ENCODE measurements at regions not wholly inside any gene's neighbourhood (a gene's known extent, or its start where the extent isn't known, plus 50 kb on each side); places are given as distances from the start of the nearest gene placed in this dataset.

DNA sequence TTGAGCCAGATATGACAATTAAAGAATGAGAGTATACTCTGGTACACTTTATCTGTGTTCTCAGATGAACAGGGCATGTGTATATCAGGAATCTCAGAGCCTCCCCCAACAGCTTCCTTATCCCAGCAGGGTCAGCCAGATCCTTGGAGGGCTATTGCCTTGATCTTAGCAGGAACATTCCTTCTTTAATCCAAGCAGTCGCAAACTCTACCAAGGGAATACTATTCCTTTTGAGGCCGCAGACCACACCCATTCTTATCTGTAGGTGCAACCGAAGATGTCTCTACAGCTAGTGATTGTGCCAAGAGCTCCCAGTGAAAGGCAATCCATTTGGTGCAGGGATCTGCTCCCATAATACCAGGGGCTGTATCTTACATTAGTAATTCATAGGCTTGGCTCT lies 118.3 kb upstream of the DOK6 start:
- no peak for ATAC-seq (ENCODE audit: poor library complexity)
- intact Hi-C loops (cut with DNase I): no loop called here
- DNase-seq: no peak

DNA sequence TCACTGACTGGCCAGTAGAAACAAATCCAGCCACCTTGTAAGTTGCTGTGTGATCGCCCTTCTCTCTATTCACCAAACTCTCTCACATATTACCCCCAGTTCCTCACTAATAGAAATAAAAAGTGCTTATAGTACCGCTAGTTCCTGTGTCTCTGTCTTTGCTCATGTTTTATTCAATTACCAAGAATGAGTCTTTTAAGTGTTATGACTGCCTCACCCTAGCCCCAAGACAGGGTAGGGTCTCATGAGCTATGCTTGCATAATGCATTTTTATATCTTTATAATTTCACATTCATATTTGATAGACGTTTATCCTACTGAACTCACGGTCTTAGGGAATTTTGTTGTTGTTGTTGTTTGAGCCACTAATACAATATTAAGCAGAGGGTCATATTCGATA lies 109.6 kb upstream of the DOK6 start:
- intact Hi-C loops (cut with DNase I): no loop called here
- ATAC-seq (ENCODE audit: poor library complexity): no peak
- no peak for DNase-seq

DNA sequence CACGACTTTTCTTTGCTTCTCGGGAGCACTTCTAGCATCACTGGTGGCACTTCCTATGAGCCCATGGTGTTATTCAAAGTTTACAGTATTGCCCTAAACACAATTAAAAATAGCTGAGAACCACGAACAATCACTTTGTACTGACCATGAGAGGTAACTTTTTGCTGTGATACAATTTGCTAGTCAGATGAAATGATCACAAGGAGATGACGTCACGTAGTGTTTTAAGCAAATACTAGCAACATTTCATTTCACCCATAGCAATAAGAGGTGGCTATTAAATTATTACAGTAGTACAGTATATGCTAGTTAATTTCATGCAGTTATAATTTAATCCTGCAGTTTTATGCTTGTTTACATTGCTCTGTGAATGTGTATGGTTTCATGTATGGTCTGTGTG lies 108.9 kb upstream of the DOK6 start:
- ATAC-seq (ENCODE audit: poor library complexity) (no peak), DNase-seq (no peak)
- intact Hi-C loops (cut with DNase I): no loop called here

DNA sequence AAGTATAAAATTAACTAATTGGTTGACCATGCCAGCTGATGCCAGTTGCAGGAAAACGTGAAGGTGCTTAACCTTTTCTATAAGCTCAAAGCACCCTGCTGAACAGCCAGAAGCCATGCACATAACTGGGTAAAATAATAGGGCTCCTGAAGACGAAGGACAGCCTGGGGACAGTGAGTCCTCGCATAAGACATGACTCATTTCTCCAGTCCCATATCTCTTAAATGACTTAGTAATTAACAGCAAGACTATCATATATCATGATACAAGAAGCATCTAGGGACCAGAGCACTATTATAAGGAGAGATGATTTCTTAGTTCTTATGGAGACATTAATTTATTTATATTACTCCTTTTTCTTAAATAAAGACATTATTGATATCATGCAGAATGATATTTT lies 100.5 kb upstream of the DOK6 start:
- intact Hi-C loops (cut with DNase I): no loop called here
- DNase-seq: no peak
- ATAC-seq (ENCODE audit: poor library complexity): no peak

DNA sequence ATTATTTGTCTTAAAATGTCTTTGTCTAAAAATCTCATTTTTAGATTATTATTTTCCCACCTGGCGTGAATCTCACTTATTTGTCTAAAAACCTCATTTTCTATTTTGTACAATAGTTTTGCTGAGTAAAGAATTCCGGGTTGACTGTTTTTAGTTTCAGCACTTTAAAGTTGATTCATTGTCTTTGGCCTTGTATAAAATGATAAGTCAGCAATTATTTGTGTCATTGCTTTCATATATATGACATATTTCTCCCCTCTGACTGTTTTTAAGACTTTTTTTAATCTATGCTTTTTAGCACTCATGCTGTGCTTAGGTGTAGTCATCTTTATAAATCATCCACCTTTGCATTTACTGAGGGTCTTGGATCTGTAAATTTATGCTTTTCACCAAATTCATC lies 92.1 kb upstream of the DOK6 start:
- intact Hi-C loops (cut with DNase I): no loop called here
- no peak for DNase-seq
- ATAC-seq (ENCODE audit: poor library complexity): no peak

DNA sequence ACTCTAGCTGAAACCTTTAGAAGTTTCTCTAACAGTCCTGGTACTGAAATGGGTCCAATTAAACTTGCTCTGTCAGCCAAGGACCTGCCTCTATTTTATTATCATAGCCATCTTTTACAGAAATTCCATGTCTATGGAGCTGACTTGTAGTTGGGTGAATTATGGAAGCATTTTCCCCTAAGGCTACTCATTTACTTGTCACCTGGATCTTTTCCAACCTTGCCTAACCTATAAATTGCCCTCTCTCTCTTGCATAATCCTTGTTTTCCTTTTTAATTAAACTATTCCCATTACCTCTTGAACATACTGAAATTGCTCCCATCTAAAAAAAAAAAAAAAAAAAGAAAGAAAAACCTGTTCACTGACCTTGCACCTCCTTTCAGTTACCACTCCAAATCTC lies 74.6 kb upstream of the DOK6 start:
- no peak for DNase-seq
- intact Hi-C loops (cut with DNase I): no loop called here
- ATAC-seq (ENCODE audit: poor library complexity): no peak

DNA sequence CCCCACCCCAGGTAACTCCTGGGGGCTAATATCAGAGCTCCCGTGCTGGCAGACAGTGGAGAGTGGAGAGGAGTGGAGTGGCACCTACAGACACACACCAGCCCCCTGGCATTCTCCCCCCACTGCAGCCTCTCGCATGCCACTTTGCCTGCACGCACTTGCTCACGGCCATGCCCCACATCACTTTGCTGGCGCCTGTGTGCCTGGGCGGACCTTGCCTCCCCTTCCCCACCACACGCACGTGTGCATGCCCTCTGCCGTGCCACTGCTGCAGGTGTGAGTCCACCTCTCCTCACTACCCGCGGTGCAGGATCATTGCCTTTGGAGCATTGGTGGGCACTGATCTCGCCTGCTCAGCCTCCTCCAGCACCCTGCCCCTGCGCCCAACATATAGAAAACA lies 72.6 kb upstream of the DOK6 start:
- DNase-seq (no peak), ATAC-seq (ENCODE audit: poor library complexity) (no peak)
- intact Hi-C loops (cut with DNase I): no loop called here

DNA sequence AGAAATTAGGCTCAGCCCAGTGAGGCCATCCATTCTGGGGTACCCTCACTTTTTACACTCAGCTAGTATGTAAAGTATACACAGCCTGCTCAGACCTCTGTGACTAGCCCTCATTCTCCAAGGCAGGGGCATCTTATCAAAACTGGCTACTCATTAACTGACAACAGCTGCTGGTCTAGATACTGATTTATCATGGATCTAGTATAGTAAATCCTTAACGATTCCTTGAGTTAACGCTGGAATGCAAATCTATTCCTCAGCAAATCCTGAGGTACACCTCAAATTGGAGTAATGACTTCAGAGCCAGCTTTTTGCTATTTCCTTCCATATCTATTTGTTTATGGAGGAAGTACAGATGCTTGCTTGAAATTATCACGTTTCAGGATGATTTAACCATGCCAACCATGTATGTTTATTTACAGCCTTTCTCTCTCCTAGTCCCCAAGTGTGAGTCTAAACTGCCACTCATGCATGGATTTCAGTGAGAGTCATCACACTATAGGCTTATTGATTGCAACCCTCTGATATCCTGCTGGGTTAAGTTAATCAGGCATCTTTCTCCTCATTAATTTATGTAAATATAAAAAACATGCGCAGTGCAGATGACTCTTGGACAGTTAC lies 70.2 kb upstream of the DOK6 start:
- intact Hi-C loops (cut with DNase I): no loop called here
- ATAC-seq (ENCODE audit: poor library complexity) (no peak), DNase-seq (no peak)

DNA sequence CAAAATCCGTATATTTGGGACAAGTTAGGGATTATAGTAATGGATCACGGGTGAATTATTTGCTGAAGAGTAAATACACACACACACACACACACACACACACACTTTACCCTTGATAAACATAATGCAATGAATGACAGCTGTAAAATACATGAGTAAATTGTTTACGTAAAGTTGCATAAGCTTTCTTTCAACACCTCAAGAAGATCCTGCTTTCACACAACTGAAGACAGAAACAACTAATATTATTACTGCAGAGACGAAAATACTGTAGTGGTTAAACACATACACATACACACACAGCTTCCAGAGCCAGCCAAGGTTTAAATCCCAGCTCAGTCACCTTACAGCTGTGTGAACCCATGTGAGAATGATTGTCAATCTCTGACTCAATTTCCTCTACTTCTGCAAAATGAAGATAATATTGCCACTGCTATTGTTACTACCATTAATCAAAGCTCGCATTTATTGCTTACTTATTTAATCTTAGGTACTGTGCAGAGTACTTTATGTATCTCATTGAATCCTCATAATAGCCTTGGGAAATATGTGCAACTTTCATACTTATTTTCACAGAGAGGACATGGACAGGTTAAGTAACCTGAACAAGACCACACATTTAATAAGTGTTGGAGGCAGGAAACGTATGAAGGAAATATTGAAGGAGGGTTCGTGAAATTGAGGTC lies 50.6 kb upstream of the DOK6 start:
- ATAC-seq (ENCODE audit: poor library complexity) (no peak), DNase-seq (no peak)
- intact Hi-C loops (cut with DNase I): no loop called here

Measured in Right ventricle myocardium superior (tissue), 1 donor.